Sciatic nerve (tissue), 2 donors: ENCODE measurements at regions not wholly inside any gene's neighbourhood (a gene's known extent, or its start where the extent isn't known, plus 50 kb on each side); places are given as distances from the start of the nearest gene placed in this dataset.
"Not testable (repeated sequence)": the region's sequence is repeated elsewhere in the genome, so short reads cannot be mapped to it uniquely, and the experiment has no call there.

Source experiments
- ATAC-seq: fragments of 200-7000 bp; cut with Tn5 transposase; one replicate; pipeline ENCODE4 v1.9.1; 2020; ENCODE audit warnings: mild to moderate bottlenecking, moderate library complexity
- DNase-seq: peaks from one replicate; pipeline ENCODE4 v3.0.0-alpha.2; 2020; ENCODE audit warnings: low spot score
- intact Hi-C: fragments of 100-400 bp; cut with DNase I; formaldehyde crosslinking; loops from one replicate; pipeline ENCODE4 v1.14.2; 2022
- donor health status: DM: no; HTN: no; CAD: no.
- donor health status: DM: no; HTN: no; CAD: no.

GRCh38 chr6:17015551-17016381, 86.1 kb upstream of the STMND1 start:
- ATAC-seq (peak; percentile 70), DNase-seq (peak; percentile 62)
- intact Hi-C loops, result no loop called here

- ATAC-seq (no peak), DNase-seq (no peak)
- intact Hi-C loops, result no loop called here
Measured at GRCh38 chr6:17015144-17015543, 86.7 kb upstream of the STMND1 start.

- no peak for ATAC-seq
- intact Hi-C loops, result no loop called here
- no peak for DNase-seq
Measured at GRCh38 chr6:17013701-17014100, 88.1 kb upstream of the STMND1 start.

GRCh38 chr6:17012421-17013225, 89.2 kb upstream of the STMND1 start:
- intact Hi-C loops, result no loop called here
- DNase-seq, result no peak
- ATAC-seq, result peak; percentile 51

GRCh38 chr6:17011985-17012384, 89.9 kb upstream of the STMND1 start:
- intact Hi-C loops, result no loop called here
- no peak for ATAC-seq
- DNase-seq, result no peak

GRCh38 chr6:17007749-17008148, 94.1 kb upstream of the STMND1 start:
- intact Hi-C loops, result no loop called here
- DNase-seq (no peak), ATAC-seq (no peak)

GRCh38 chr6:17006543-17006942, 95.3 kb upstream of the STMND1 start:
- intact Hi-C loops, result no loop called here
- ATAC-seq, result no peak

GRCh38 chr6:17004269-17004668, 97.6 kb upstream of the STMND1 start:
- intact Hi-C loops, result no loop called here
- ATAC-seq, result peak; percentile 76
- DNase-seq, result no peak

More at GRCh38 chr6:17006543-17006942, 95.3 kb upstream of the STMND1 start:
- DNase-seq, result no peak

- ATAC-seq (no peak), DNase-seq (no peak)
- intact Hi-C loops, result no loop called here
Measured at GRCh38 chr6:17002123-17002522, 99.7 kb upstream of the STMND1 start.

GRCh38 chr6:17001188-17001587, 100.7 kb upstream of the STMND1 start:
- ATAC-seq (no peak), DNase-seq (no peak)
- intact Hi-C loops, result no loop called here

- intact Hi-C loops, result no loop called here
- ATAC-seq (peak; percentile 92), DNase-seq (no peak)
Measured at GRCh38 chr6:16999491-17000436, 102.1 kb upstream of the STMND1 start.

- intact Hi-C loops, result no loop called here
- DNase-seq (no peak), ATAC-seq (no peak)
Measured at GRCh38 chr6:16998461-16998860, 103.4 kb upstream of the STMND1 start.

GRCh38 chr6:16995511-16996250, 106.2 kb upstream of the STMND1 start:
- intact Hi-C loops, result no loop called here
- DNase-seq (no peak), ATAC-seq (no peak)

GRCh38 chr6:16993396-16993795, 108.5 kb upstream of the STMND1 start:
- DNase-seq (no peak), ATAC-seq (no peak)
- intact Hi-C loops, result no loop called here

- intact Hi-C loops, result no loop called here
- no peak for DNase-seq
- no peak for ATAC-seq
Measured at GRCh38 chr6:16991981-16992629, 109.7 kb upstream of the STMND1 start.

GRCh38 chr6:16989976-16990375, 111.9 kb upstream of the STMND1 start:
- ATAC-seq, DNase-seq, intact Hi-C loops: not testable (repeated sequence)

GRCh38 chr6:16989382-16989781, 112.5 kb upstream of the STMND1 start:
- no peak for DNase-seq
- intact Hi-C loops, result no loop called here

GRCh38 chr6:16987996-16988395, 113.9 kb upstream of the STMND1 start:
- no peak for ATAC-seq
- intact Hi-C loops, result no loop called here
- DNase-seq, result no peak

More at GRCh38 chr6:16989382-16989781, 112.5 kb upstream of the STMND1 start:
- no peak for ATAC-seq
